Endothelial cell of umbilical vein (primary cell): ENCODE measurements at regions not wholly inside any gene's neighbourhood (a gene's known extent, or its start where the extent isn't known, plus 50 kb on each side); places are given as distances from the start of the nearest gene placed in this dataset.

Source experiments
- BruUV-seq: library from RNA; stranded (reverse); fragments of 400-500 nt; replicated peaks from 2 replicates; lab custom pipeline; 2021; lab: Mats Ljungman, UMichigan
- CTCF ChIA-PET: fragments of 300-600, 350-600 bp; sonication (Branson Sonifier 250); formaldehyde crosslinking; loops from one replicate; lab custom pipeline; 2021; ENCODE audit warnings: antibody characterized with exemption, inconsistent platforms; lab: Charles Lee
- POLR2A ChIA-PET: fragments of 300-600, 350-600 bp; sonication (Branson Sonifier 250); formaldehyde crosslinking; loops from one replicate; lab custom pipeline; 2021; ENCODE audit warnings: antibody characterized with exemption, inconsistent platforms; lab: Charles Lee
- DNase-seq: peaks from one replicate; pipeline ENCODE4 v3.0.0-alpha.2; 2011; ENCODE audit warnings: low read depth, low spot score
- FAIRE-seq: peaks from 2 replicates; lab custom pipeline; 2011; peaks lifted over from hg19 to GRCh38; lab: Jason Lieb, UNC
- H2AFZ ChIP-seq: 2 replicates; pipeline ENCODE4 v1.6.0; 2012; ENCODE audit warnings: low read depth, low read length, control low read depth, inconsistent platforms
- H3K27ac ChIP-seq: 2 replicates; pipeline ENCODE4 v1.5.1; 2011; ENCODE audit warnings: low read depth, mild to moderate bottlenecking, control low read depth, low read length, moderate library complexity; ENCODE audit not compliant: insufficient read depth
- H3K27me3 ChIP-seq, 2 experiments: 2 replicates each; pipeline versions ENCODE4 v1.6.0 to v1.6.1; 2011; ENCODE audit warnings: low read length in 2 of 2, mixed read lengths in 1 of 2; ENCODE audit not compliant: control insufficient read depth in 2 of 2, insufficient read depth in 2 of 2
- H3K36me3 ChIP-seq, 2 experiments: 2 replicates in 1 of 2; 3 replicates in 1 of 2; pipeline ENCODE4 v1.5.1; 2011; ENCODE audit warnings: low read length in 2 of 2, mild to moderate bottlenecking in 1 of 2, moderate library complexity in 1 of 2; ENCODE audit not compliant: control insufficient read depth in 2 of 2, insufficient read depth in 2 of 2; ENCODE audit errors: extremely low read depth in 1 of 2
- H3K4me1 ChIP-seq: 3 replicates; pipeline ENCODE4 v1.5.1; 2011; ENCODE audit warnings: mild to moderate bottlenecking, low read length; ENCODE audit not compliant: control insufficient read depth, insufficient read depth; ENCODE audit errors: extremely low read depth
- H3K4me2 ChIP-seq: 2 replicates; pipeline ENCODE4 v1.6.1; 2011; ENCODE audit warnings: low read length, control low read depth, mixed read lengths; ENCODE audit not compliant: insufficient read depth
- H3K4me3 ChIP-seq, 3 experiments: fragments of 200-600 bp in 1 of 3; sonication (generic), shearing (Covaris generic) in 1 of 3; replicated peaks in 1 of 3; 2 replicates each; pipeline ENCODE4 v1.5.1; 2011 to 2016; ENCODE audit warnings: control low read depth in 3 of 3, low read length in 3 of 3, mild to moderate bottlenecking in 2 of 3, inconsistent platforms in 1 of 3, low read depth in 1 of 3, moderate library complexity in 1 of 3; ENCODE audit not compliant: insufficient read depth in 1 of 3
- H3K79me2 ChIP-seq: 2 replicates; pipeline ENCODE4 v1.6.0; 2012; ENCODE audit warnings: low read length, inconsistent platforms; ENCODE audit not compliant: control insufficient read depth, insufficient read depth
- H3K9ac ChIP-seq: replicated peaks from 2 replicates; pipeline ENCODE3; 2011; ENCODE audit warnings: low read length, control low read depth; ENCODE audit not compliant: insufficient read depth; ENCODE audit errors: extremely low read depth
- H3K9me1 ChIP-seq: replicated peaks from 3 replicates; pipeline ENCODE4 v1.6.0; 2011; ENCODE audit warnings: mild to moderate bottlenecking, low read length; ENCODE audit not compliant: control insufficient read depth, insufficient read depth; ENCODE audit errors: extremely low read depth
- H3K9me3 ChIP-seq: replicated peaks from 2 replicates; pipeline ENCODE4 v1.5.1; 2012; ENCODE audit warnings: low read length, inconsistent platforms; ENCODE audit not compliant: control insufficient read depth, insufficient read depth
- H4K20me1 ChIP-seq: replicated peaks from 2 replicates; pipeline ENCODE3; 2011; ENCODE audit warnings: mild to moderate bottlenecking, low read length; ENCODE audit not compliant: control insufficient read depth, insufficient read depth; ENCODE audit errors: extremely low read depth
- EZH2 ChIP-seq: IDR thresholded peaks from 2 replicates; pipeline ENCODE4 v1.6.1; 2012; ENCODE audit warnings: borderline replicate concordance, low read depth, mild to moderate bottlenecking, moderate library complexity, low read length, inconsistent platforms; ENCODE audit not compliant: severe bottlenecking
- FOS ChIP-seq: IDR thresholded peaks from 2 replicates; pipeline ENCODE4 v1.6.1; 2011; ENCODE audit warnings: mild to moderate bottlenecking, low read length, moderate library complexity, borderline replicate concordance; ENCODE audit not compliant: insufficient read depth
- GATA2 ChIP-seq: IDR thresholded peaks from 2 replicates; pipeline ENCODE4 v1.7.0; 2011; ENCODE audit warnings: low read depth, mild to moderate bottlenecking, moderate library complexity, mixed read lengths, low read length; ENCODE audit not compliant: insufficient read length, insufficient read depth
- JUN ChIP-seq: IDR thresholded peaks from 2 replicates; pipeline ENCODE4 v1.6.1; 2011; ENCODE audit warnings: borderline replicate concordance, low read depth; ENCODE audit not compliant: insufficient read length, insufficient read depth
- MYC ChIP-seq: IDR thresholded peaks from one replicate; pipeline ENCODE4 v1.6.1; 2011; ENCODE audit warnings: mild to moderate bottlenecking, low read depth, low read length
- POLR2A ChIP-seq: IDR thresholded peaks from 2 replicates; pipeline ENCODE4 v1.6.1; 2012; ENCODE audit warnings: low read depth, mild to moderate bottlenecking, control low read depth, low read length
- POLR2AphosphoS5 ChIP-seq: IDR thresholded peaks from 2 replicates; pipeline ENCODE4 v1.6.1; 2012; ENCODE audit warnings: low read depth, mild to moderate bottlenecking, control low read depth, low read length, moderate library complexity; ENCODE audit not compliant: insufficient read depth
- dilution Hi-C: fragments of 300-500 bp; cut with MboI; formaldehyde crosslinking; loops from one replicate; pipeline ENCODE4 v1.15.0; 2019; ENCODE audit warnings: low sequenced_read_pairs; ENCODE audit not compliant: extremely low pct_ligation_motif_present
- intact Hi-C: fragments of 100-400 bp; cut with micrococcal nuclease; formaldehyde crosslinking; loops from one replicate; pipeline ENCODE4 v1.10.0; 2022
- TF ChIP-seq, protein P1 (sequence below), 2 donors: IDR thresholded peaks; 1 replicate in 1 of 2; 2 replicates in 1 of 2; pipeline ENCODE4 v1.5.1; 2011; ENCODE audit warnings: low read length in 2 of 2, mild to moderate bottlenecking in 2 of 2, moderate library complexity in 2 of 2, control low read depth in 1 of 2, inconsistent platforms in 1 of 2, low read depth in 1 of 2; ENCODE audit not compliant: insufficient read depth in 1 of 2; ENCODE audit errors: extremely low read depth in 1 of 2
- TF ChIP-seq, protein P2 (sequence below): IDR thresholded peaks from 2 replicates; pipeline ENCODE4 v1.6.1; 2011; ENCODE audit not compliant: insufficient read depth, insufficient read length

- Histone ChIP-seq H3K36me3 (no peaks in the 10 kb centered on the region), H3K9me1 (no peaks in the 10 kb centered on the region), H3K27me3 (no peaks in the 10 kb centered on the region), H3K27ac (no peak overlapping the region), H3K4me3 (no peak overlapping the region), H3K9ac (no peak overlapping the region), H3K9me3 (no peaks in the 10 kb centered on the region), H3K79me2 (no peaks in the 10 kb centered on the region), H3K4me2 (no peak overlapping the region), H2AFZ (no peak overlapping the region), H3K4me1 (no peaks in the 10 kb centered on the region), H4K20me1 (no peaks in the 10 kb centered on the region)
- dilution Hi-C loops (no loop called here), intact Hi-C loops (no loop called here)
- no TSS peak for BruUV-seq
- FAIRE-seq (no peak), DNase-seq (no peak)
- TF ChIP-seq FOS (no peak), MYC (no peak)
- TF ChIP-seq, protein P1, sequence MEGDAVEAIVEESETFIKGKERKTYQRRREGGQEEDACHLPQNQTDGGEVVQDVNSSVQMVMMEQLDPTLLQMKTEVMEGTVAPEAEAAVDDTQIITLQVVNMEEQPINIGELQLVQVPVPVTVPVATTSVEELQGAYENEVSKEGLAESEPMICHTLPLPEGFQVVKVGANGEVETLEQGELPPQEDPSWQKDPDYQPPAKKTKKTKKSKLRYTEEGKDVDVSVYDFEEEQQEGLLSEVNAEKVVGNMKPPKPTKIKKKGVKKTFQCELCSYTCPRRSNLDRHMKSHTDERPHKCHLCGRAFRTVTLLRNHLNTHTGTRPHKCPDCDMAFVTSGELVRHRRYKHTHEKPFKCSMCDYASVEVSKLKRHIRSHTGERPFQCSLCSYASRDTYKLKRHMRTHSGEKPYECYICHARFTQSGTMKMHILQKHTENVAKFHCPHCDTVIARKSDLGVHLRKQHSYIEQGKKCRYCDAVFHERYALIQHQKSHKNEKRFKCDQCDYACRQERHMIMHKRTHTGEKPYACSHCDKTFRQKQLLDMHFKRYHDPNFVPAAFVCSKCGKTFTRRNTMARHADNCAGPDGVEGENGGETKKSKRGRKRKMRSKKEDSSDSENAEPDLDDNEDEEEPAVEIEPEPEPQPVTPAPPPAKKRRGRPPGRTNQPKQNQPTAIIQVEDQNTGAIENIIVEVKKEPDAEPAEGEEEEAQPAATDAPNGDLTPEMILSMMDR (IDR thresholded peaks at IDR 0.05; ENCODE audit: extremely low read depth in 1 of 2, insufficient read depth in 1 of 2, low read depth in 1 of 2, low read length in 2 of 2) = no peak
- POLR2A ChIA-PET = no interaction called here
- CTCF ChIA-PET = no interaction called here
These were observed 2317.3 kb downstream of the PCDH7 start for GRCh38 chr4:33037464-33037863.

DNA sequence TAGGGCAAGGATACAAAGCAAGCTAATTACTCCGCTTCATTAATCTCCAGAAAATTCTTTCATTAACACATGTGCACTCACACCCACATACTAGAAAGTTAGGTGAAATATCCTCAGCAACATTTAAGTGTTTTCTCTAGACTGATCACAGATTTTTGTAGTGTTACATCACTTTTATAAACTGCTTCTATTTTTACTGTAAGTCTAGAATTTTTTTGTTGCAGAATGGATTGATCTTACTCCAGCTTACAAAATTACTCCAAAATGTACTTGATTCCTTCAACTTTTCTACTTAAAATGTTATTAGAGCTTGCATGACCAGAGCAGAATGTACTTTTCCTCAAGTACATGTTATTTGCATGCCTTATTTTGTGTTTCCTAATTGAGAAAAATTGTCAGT lies 2325.2 kb downstream of the PCDH7 start:
- Histone ChIP-seq H3K9ac (no peak overlapping the region), H3K27me3 (no peaks in the 10 kb centered on the region), H3K4me2 (no peak overlapping the region), H3K4me3 (no peak overlapping the region), H3K27ac (no peak overlapping the region), H3K9me3 (no peaks in the 10 kb centered on the region), H3K9me1 (no peaks in the 10 kb centered on the region), H3K79me2 (no peaks in the 10 kb centered on the region), H2AFZ (no peak overlapping the region), H4K20me1 (no peaks in the 10 kb centered on the region), H3K4me1 (no peaks in the 10 kb centered on the region), H3K36me3 (no peaks in the 10 kb centered on the region)
- CTCF ChIA-PET = no interaction called here
- DNase-seq (no peak), FAIRE-seq (no peak)
- dilution Hi-C loops = no loop called here
- TF ChIP-seq, protein P1 (IDR thresholded peaks at IDR 0.05; ENCODE audit: extremely low read depth in 1 of 2, insufficient read depth in 1 of 2, low read depth in 1 of 2, low read length in 2 of 2) = no peak
- no peak for TF ChIP-seq MYC
- TF ChIP-seq POLR2AphosphoS5 = no peak
- no peak for TF ChIP-seq POLR2A
- no peak for TF ChIP-seq JUN
- no peak for TF ChIP-seq FOS
- TF ChIP-seq, protein P2, sequence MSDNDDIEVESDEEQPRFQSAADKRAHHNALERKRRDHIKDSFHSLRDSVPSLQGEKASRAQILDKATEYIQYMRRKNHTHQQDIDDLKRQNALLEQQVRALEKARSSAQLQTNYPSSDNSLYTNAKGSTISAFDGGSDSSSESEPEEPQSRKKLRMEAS = no peak
- no peak for TF ChIP-seq GATA2
- no peak for TF ChIP-seq EZH2
- no TSS peak for BruUV-seq
- intact Hi-C loops = no loop called here
- POLR2A ChIA-PET = no interaction called here
